ENCODE measurements at regions not wholly inside any gene's neighbourhood (a gene's known extent, or its start where the extent isn't known, plus 50 kb on each side); places are given as distances from the start of the nearest gene placed in this dataset.

DNA sequence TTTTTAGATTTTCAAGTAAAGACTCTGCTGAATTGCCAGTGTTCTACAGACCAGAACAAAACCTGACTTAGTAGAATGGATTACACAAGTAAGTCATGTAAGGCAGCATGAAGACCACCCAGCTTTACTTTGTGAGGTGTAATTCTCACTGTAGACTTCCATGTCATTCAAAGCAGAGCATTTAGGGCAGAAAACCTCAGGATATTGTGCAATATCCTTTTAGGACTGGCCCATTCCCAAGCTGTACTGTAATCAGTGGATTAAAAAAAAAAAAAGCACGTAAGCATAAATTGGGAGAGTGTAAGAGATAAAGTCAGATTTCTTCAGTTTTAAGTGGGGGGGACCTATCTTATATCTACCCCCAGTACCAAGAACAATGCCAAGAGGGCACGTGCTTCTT lies 380.5 kb upstream of the PRMT6 start:
- no peak for TF ChIP-seq EZH2 (optimal IDR thresholded peaks at IDR 0.05; ENCODE audit: low read depth, low read length)
- TF ChIP-seq, protein P1, sequence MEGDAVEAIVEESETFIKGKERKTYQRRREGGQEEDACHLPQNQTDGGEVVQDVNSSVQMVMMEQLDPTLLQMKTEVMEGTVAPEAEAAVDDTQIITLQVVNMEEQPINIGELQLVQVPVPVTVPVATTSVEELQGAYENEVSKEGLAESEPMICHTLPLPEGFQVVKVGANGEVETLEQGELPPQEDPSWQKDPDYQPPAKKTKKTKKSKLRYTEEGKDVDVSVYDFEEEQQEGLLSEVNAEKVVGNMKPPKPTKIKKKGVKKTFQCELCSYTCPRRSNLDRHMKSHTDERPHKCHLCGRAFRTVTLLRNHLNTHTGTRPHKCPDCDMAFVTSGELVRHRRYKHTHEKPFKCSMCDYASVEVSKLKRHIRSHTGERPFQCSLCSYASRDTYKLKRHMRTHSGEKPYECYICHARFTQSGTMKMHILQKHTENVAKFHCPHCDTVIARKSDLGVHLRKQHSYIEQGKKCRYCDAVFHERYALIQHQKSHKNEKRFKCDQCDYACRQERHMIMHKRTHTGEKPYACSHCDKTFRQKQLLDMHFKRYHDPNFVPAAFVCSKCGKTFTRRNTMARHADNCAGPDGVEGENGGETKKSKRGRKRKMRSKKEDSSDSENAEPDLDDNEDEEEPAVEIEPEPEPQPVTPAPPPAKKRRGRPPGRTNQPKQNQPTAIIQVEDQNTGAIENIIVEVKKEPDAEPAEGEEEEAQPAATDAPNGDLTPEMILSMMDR (IDR thresholded peaks at IDR 0.05; ENCODE audit: low read length), result no peak
- TF ChIP-seq EZH2phosphoT487 (IDR thresholded peaks at IDR 0.05; ENCODE audit: low read length), result no peak

All from MM.1S (cell line).